SHP77 treated with DMSO at 0.1 percent for 48 hours (cell line): ENCODE measurements at regions not wholly inside any gene's neighbourhood (a gene's known extent, or its start where the extent isn't known, plus 50 kb on each side); places are given as distances from the start of the nearest gene placed in this dataset.
"Not testable (repeated sequence)": the region's sequence is repeated elsewhere in the genome, so short reads cannot be mapped to it uniquely, and the experiment has no call there.

ENCODE experiments used
- DNase-seq: peaks from one replicate; lab custom pipeline; 2025; lab: John Stamatoyannopoulos, UW

DNA sequence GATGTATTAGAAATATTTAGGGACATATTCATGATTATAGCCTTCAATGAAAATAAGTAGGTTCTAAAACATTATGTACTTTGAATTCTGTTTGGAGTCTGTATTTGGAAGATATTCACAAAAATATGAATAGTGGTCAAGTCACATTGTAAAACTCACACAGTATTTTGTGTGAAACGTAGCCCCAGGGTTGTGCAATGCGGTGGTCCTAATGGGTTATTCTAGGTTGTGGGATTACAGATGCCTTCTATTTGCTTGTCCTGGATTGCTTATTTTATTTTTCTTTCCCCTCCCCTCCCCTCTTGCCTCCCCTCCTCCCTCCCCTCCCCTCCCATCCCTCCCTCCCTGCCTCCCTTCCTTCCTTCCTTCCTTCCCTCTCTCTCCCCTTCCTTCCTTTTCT is 93.7 kb upstream of the THUMPD2 start:
- no peak for DNase-seq

GRCh38 chr2:39871291-39871761 is 92.3 kb upstream of the THUMPD2 start:
- no peak for DNase-seq

- no peak for DNase-seq
Observed at GRCh38 chr2:39870871-39871270, 91.8 kb upstream of the THUMPD2 start.

GRCh38 chr2:39867268-39867667 is 88.2 kb upstream of the THUMPD2 start:
- no peak for DNase-seq

GRCh38 chr2:39865751-39866150 is 86.7 kb upstream of the THUMPD2 start:
- no peak for DNase-seq

DNA sequence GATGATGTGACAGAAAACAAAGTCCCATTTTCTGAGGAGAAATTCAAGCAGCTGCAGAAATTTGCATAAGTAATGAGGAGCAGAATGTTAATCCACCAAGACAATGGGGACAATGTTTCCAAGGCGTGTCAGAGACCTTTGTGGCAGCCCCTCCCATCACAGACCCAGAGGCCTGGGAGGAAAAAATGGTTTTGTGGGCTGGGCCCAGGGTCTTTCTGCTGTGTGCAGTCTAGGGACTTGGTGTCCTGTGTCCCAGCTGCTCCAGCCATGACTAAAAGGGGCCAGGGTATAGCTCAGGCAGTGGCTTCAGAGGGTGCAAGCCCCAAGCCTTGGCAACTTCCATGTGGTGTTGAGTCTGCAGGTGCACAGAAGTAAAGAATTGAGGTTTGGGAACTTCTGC is 84.6 kb upstream of the THUMPD2 start:
- DNase-seq, result not testable (repeated sequence)

DNA sequence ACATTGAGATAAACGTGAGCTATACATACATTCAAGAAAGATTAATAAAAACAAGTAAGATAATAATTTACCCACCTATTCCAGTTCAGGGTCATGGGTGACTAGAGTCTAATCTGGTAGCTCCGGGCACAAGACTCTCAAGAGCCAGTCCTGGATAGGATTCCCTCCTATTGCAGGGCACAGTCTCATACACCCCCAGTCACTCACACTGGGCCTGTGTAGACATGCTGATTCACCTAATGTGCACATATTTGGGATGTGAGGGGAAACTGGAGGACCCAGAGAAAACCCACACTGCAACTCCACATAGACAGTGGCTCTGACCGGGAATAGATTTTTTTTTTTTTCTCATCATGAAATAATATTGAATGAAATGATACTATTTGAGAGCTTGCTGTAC is 81.5 kb upstream of the THUMPD2 start:
- no peak for DNase-seq

- DNase-seq, result no peak
Observed at GRCh38 chr2:39858677-39859076, 79.6 kb upstream of the THUMPD2 start.

DNA sequence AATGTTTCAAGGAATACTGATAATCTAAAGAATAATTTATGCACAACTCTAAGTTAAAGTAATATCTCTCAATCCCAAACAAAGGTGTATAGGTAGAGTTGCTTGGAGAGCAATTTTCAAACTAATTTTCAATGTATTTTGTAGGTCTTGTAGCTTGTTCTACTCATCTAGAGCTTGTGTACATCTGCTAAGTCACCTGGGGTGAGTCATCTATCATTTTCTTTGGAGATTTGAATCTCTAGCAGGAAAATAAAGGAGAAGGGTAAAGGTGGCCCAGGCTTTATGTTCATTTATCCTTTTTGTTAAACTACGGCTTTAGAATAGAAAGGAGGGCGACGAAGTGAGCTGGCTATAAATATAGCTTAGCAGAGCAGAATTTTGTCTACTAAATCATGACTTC is 76.8 kb upstream of the THUMPD2 start:
- no peak for DNase-seq

DNA sequence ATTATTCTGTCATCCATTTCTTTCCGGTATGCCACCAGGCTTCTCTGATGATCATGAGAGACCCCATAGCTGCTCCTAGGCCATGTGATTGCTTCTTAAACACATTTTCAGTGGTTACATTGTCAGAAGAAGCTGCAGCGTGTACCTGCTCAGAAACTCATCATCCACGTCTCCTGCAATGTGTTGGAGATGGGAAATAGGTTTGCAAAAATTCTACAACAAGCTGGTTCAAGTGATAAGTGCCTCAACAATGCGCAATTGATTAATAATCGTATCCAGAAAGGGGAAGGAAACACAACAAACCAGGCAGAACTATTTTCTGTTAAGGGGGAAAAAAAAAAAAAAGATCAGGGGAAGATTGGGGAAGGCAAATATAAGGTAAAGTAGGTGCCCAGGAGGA is 75.7 kb upstream of the THUMPD2 start:
- no peak for DNase-seq

DNA sequence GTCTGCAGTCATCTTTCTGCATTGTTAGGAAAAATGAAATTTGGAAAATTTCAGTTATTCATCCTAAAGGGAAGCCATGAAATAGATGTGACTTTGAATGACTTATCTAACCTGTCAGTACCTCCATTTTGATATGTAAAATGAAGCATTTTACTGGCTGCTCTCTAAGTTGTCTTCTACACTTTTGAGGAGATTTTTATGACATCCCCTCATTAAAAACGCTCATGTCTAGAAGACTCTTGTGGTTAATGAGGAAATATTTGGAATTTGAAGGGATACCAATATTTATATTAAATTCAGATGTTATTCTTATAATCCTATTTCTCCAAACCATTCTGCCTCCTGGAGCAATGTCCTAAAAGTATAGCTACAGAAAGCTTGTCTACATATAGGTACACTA is 73.8 kb upstream of the THUMPD2 start:
- no peak for DNase-seq

DNA sequence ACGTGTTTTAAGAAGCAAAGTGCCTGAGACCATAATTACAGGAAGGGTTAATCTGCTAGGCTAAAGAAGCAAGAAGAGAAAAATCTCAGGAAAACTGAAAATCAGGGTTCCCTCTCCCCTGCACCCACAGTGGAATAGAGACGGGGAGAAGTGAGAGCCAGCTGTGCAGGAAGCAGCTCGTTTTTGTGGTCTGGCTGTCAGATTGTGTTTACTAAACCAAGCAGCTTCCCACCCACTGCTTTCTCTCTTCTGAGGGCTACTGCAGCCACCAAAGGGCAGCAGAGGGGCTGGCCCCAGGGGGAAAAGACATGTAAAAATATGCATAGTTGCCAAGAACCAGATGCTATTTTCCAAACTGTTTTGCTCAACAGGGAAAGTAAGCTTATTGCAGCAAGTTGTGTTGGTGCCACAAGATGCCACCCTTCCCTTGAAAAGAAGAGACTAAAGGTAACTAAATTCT is 72.6 kb upstream of the THUMPD2 start:
- DNase-seq, result no peak

GRCh38 chr2:39851251-39851650 is 72.2 kb upstream of the THUMPD2 start:
- no peak for DNase-seq

GRCh38 chr2:39849982-39850526 is 71.0 kb upstream of the THUMPD2 start:
- DNase-seq, result no peak

DNA sequence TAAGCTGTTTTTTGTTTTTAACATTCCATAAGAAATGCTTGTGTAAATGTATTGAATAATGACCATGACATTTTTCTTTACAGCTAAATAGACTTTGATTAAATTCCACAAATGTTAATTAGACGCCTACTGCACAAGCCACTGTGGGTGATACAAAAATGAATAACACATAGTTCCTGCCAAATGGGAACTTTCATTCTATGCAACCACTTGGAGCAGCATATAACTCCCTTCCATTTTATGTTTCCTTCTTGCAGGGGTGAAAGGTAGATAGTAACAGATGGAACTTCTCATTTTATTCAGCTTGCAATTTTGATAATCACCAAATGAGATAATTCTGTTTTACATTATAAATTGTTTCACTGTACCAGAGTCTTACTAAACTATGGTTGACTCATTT is 70.0 kb upstream of the THUMPD2 start:
- DNase-seq, result no peak

- DNase-seq, result no peak
Observed at GRCh38 chr2:39845460-39846146, 66.5 kb upstream of the THUMPD2 start.

- no peak for DNase-seq
Observed at GRCh38 chr2:39839261-39839848, 60.3 kb upstream of the THUMPD2 start.

GRCh38 chr2:39838589-39838988 is 59.5 kb upstream of the THUMPD2 start:
- no peak for DNase-seq

GRCh38 chr2:39837856-39838453 is 58.9 kb upstream of the THUMPD2 start:
- DNase-seq, result no peak

DNA sequence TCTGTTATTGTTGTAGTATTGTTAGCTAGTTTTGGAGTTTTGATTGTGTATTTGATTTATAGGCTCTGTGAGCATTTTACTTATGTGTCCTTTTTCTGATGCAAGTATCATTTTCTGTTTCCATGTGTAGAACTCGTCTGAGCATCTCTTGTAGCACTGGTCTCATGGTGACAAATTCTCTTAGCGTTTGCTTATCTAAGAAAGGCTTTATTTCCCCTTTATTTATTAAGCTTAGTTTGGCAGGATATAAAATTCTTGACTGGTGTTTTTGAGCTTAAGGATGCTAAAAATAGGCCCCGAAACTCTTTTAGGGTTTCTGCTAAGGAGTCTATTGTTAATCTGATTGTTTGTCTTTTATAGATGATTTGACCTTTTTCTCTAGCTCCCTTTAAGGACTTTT is 57.6 kb upstream of the THUMPD2 start:
- no peak for DNase-seq

DNA sequence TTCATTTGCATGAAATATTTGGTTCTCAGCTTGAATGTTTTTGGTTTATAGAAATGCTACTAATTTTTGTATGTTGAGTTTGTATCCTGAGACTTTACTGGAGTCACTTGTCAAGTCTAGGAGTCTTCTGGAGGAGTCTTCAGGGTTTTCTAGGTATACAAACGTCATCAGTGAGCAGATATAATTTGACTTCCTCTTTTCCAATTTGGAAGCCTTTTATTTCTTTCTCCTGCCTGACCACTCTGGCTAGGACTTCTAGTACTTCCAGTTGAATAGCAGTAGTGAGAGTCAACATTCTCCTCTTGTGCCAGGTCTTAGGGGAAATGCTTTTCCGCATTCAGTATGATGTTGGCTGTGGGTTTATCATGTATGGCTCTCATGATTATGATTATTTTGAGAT is 55.4 kb upstream of the THUMPD2 start:
- no peak for DNase-seq

- DNase-seq, result not testable (repeated sequence)
Observed at GRCh38 chr2:39830610-39831009, 51.6 kb upstream of the THUMPD2 start.
